GM23248 (cell line): ENCODE measurements at regions not wholly inside any gene's neighbourhood (a gene's known extent, or its start where the extent isn't known, plus 50 kb on each side); places are given as distances from the start of the nearest gene placed in this dataset.

ENCODE experiments used
- DNase-seq: peaks from one replicate; pipeline ENCODE4 v3.0.0-alpha.2; 2015
- H2AFZ ChIP-seq: fragments of 200-600 bp; sonication (generic); 2 replicates; pipeline ENCODE4 v1.6.1; 2016; ENCODE audit warnings: antibody characterized with exemption
- H3F3A ChIP-seq: fragments of 200-600 bp; sonication (generic); 2 replicates; pipeline ENCODE4 v1.6.1; 2016; ENCODE audit warnings: mild to moderate bottlenecking, antibody characterized with exemption, mixed run types; ENCODE audit not compliant: insufficient read depth
- H3K27ac ChIP-seq: fragments of 200-600 bp; sonication (generic); 2 replicates; pipeline ENCODE4 v1.5.1; 2016; ENCODE audit warnings: mild to moderate bottlenecking
- H3K27me3 ChIP-seq: fragments of 200-600 bp; sonication (generic); replicated peaks from 2 replicates; pipeline ENCODE4 v1.6.1; 2016; ENCODE audit warnings: mild to moderate bottlenecking; ENCODE audit not compliant: insufficient read depth
- H3K36me3 ChIP-seq: fragments of 200-600 bp; sonication (generic); 2 replicates; pipeline ENCODE4 v1.6.1; 2016; ENCODE audit warnings: low read depth, mild to moderate bottlenecking
- H3K4me1 ChIP-seq: fragments of 200-600 bp; sonication (generic); 2 replicates; pipeline ENCODE4 v1.6.1; 2016; ENCODE audit warnings: mild to moderate bottlenecking; ENCODE audit not compliant: insufficient read depth
- H3K4me2 ChIP-seq: fragments of 200-600 bp; sonication (generic); one replicate; pipeline ENCODE4 v1.6.1; 2016; ENCODE audit warnings: mild to moderate bottlenecking; ENCODE audit not compliant: unreplicated experiment
- H3K4me3 ChIP-seq: fragments of 200-600 bp; sonication (generic); 2 replicates; pipeline ENCODE4 v1.5.1; 2016; ENCODE audit warnings: mild to moderate bottlenecking
- H3K79me2 ChIP-seq: fragments of 200-600 bp; sonication (generic); 2 replicates; pipeline ENCODE4 v1.6.1; 2016; ENCODE audit warnings: mild to moderate bottlenecking; ENCODE audit not compliant: insufficient read depth
- H3K9ac ChIP-seq: fragments of 200-600 bp; sonication (generic); 2 replicates; pipeline ENCODE4 v1.6.1; 2016; ENCODE audit warnings: mild to moderate bottlenecking
- H3K9me2 ChIP-seq: fragments of 200-600 bp; sonication (generic); 2 replicates; pipeline ENCODE4 v1.6.1; 2016; ENCODE audit warnings: mixed run types, mild to moderate bottlenecking, moderate library complexity; ENCODE audit not compliant: insufficient read depth
- H3K9me3 ChIP-seq: fragments of 200-600 bp; sonication (generic); one replicate; pipeline ENCODE4 v1.6.1; 2017; ENCODE audit warnings: low read depth
- H4K20me1 ChIP-seq: fragments of 200-600 bp; sonication (generic); 2 replicates; pipeline ENCODE4 v1.6.0; 2016; ENCODE audit not compliant: insufficient read depth
- EZH2 ChIP-seq: fragments of 200-600 bp; sonication (generic); IDR thresholded peaks from 2 replicates; pipeline ENCODE4 v1.6.1; 2018; ENCODE audit warnings: antibody characterized with exemption, mild to moderate bottlenecking; ENCODE audit not compliant: insufficient read depth, poor library complexity, severe bottlenecking
- EZH2phosphoT487 ChIP-seq: fragments of 200-600 bp; sonication (generic); IDR thresholded peaks from 2 replicates; pipeline ENCODE4 v1.6.1; 2018; ENCODE audit warnings: antibody characterized with exemption, moderate library complexity, mild to moderate bottlenecking, low read depth; ENCODE audit not compliant: insufficient read depth
- WGBS, 2 experiments: methylation state at CpG; one replicate each; pipeline ENCODE4 v1.1.6; 2015 to 2017; ENCODE audit warnings: low lambda C conversion rate in 2 of 2, low coverage in 1 of 2; ENCODE audit errors: missing lambda C conversion rate in 2 of 2; 5-methylcytosine and 5-hydroxymethylcytosine counted together
- in situ Hi-C: fragments of 300-500 bp; cut with MboI; formaldehyde crosslinking; loops from 2 replicates; pipeline ENCODE4 v1.15.0; 2020

DNA sequence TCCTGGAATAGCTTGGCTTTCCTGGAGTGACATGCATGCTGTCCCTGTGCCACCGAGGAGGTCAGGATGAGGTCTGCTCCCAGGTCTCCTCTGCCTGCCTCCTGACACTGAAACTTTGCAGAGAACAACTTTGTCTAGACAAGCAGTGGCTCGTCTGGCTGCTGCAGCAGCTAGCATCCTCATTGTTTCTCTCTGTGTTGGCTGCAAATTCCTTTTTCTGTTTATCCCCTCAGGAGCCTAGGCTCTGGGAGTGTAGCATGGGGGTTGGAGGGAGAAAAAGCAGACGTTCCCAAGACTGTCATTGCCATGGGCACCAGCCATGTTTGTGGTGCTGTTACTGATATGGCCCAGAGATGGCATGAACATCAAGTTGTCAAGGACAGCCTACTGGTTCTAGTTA is 208.7 kb upstream of the LRIG1 start:
- TF ChIP-seq EZH2phosphoT487 (no peak), EZH2 (no peak)
- Histone ChIP-seq H3K27me3 (no peaks in the 10 kb centered on the region), H3K9ac (no peak overlapping the region), H3K27ac (no peak overlapping the region), H2AFZ (no peak overlapping the region), H3F3A (no peaks in the 10 kb centered on the region), H3K9me2 (no peaks in the 10 kb centered on the region), H3K9me3 (no peaks in the 10 kb centered on the region), H3K4me3 (no peak overlapping the region), H3K4me2 (no peak overlapping the region), H3K4me1 (no peaks in the 10 kb centered on the region), H3K36me3 (no peaks in the 10 kb centered on the region), H3K79me2 (no peaks in the 10 kb centered on the region), H4K20me1 (no peaks in the 10 kb centered on the region)
- WGBS, 2 experiments = 18 to 25% methylated on average over 3 of the region's 3 CpGs
- in situ Hi-C loops = no loop called here
- no peak for DNase-seq

DNA sequence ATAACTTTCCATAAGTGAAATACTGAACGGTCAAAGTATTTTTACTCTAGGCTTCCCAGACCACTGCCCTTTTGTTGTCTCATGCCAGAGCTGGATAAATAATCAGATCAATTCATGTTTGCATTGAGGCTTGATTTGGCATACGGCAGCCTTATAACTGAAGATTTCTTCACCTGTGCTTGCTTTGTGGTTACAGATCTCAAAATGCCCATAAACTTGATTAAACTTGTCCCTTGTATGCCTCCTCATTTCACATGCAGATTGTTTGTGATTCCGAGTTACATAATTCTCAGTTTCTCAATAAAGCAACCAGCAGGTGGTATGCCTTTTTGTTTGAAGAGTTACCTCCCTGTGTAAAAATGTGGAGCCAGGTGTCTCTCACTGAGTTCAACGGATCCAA is 211.4 kb upstream of the LRIG1 start:
- Histone ChIP-seq H3K27ac (no peak overlapping the region), H3K4me2 (no peak overlapping the region), H3K9me3 (no peaks in the 10 kb centered on the region), H3K9me2 (no peaks in the 10 kb centered on the region), H4K20me1 (no peaks in the 10 kb centered on the region), H3K9ac (no peak overlapping the region), H3K4me3 (no peak overlapping the region), H2AFZ (no peak overlapping the region), H3K4me1 (no peaks in the 10 kb centered on the region), H3K36me3 (no peaks in the 10 kb centered on the region), H3F3A (no peaks in the 10 kb centered on the region), H3K79me2 (no peaks in the 10 kb centered on the region), H3K27me3 (no peaks in the 10 kb centered on the region)
- WGBS, 2 experiments = 38 to 48% methylated on average over 4 of the region's 4 CpGs
- TF ChIP-seq EZH2phosphoT487 (no peak), EZH2 (no peak)
- in situ Hi-C loops = no loop called here
- no peak for DNase-seq

DNA sequence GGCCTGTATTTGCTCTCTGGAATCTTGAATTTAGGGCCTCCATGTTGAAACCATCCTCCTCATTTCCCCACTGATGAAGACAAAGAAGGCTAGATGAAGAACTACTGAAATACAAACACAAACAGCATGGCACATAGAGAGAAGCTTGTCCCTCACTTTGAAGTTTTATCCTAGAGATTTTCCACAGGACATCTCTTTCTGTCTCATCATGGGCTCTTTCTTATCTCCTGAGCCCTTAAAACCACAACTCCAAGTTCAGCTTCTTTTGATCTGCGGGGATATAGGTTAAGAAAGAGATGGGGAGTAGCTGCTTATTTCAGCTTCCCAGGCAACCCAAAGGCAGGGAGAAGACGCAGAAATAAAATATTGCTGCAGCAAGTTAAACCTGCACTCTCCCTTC is 213.1 kb upstream of the LRIG1 start:
- no peaks in the 10 kb centered on the region for H3F3A ChIP-seq
- TF ChIP-seq EZH2phosphoT487 (no peak), EZH2 (no peak)
- no peaks in the 10 kb centered on the region for H3K9me2 ChIP-seq
- no peaks in the 10 kb centered on the region for H3K36me3 ChIP-seq
- no peak for DNase-seq
- H3K27ac ChIP-seq = no peak overlapping the region
- H3K4me1 ChIP-seq = no peaks in the 10 kb centered on the region
- H3K9ac ChIP-seq = no peak overlapping the region
- no peaks in the 10 kb centered on the region for H3K9me3 ChIP-seq
- in situ Hi-C loops = no loop called here
- no peak overlapping the region for H2AFZ ChIP-seq
- H3K4me3 ChIP-seq = no peak overlapping the region
- no peak overlapping the region for H3K4me2 ChIP-seq
- WGBS, 2 experiments = 42% methylated on average over 2 of the region's 2 CpGs
- H4K20me1 ChIP-seq = no peaks in the 10 kb centered on the region
- H3K79me2 ChIP-seq = no peaks in the 10 kb centered on the region
- no peaks in the 10 kb centered on the region for H3K27me3 ChIP-seq

DNA sequence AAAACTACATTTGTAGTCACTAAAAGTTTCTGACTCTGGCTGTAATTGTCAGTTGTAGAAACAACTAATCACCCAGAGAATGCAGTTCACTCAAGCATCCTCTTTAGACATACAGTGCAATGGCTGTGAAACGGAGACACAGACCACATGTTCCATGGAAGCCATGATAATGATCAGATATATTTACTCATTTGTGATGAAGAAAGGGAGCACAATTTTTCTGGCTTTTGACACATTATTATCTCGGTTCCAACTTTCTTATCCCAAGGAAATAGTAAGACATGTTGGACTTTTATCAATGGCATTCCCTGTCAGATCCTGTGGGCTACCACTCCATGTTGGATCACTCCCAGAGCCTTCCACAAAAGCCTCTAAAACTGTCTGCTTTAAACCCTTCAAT is 215.0 kb upstream of the LRIG1 start:
- H3K9me3 ChIP-seq = no peaks in the 10 kb centered on the region
- TF ChIP-seq EZH2 (no peak), EZH2phosphoT487 (no peak)
- no peaks in the 10 kb centered on the region for H3K79me2 ChIP-seq
- no peaks in the 10 kb centered on the region for H3K36me3 ChIP-seq
- WGBS, 2 experiments = 65 to 73% methylated on average over 2 of the region's 2 CpGs
- H3F3A ChIP-seq = no peaks in the 10 kb centered on the region
- H3K9ac ChIP-seq = no peak overlapping the region
- no peak for DNase-seq
- no peaks in the 10 kb centered on the region for H3K27me3 ChIP-seq
- no peak overlapping the region for H2AFZ ChIP-seq
- H4K20me1 ChIP-seq = no peaks in the 10 kb centered on the region
- H3K4me2 ChIP-seq = no peak overlapping the region
- no peak overlapping the region for H3K4me3 ChIP-seq
- H3K9me2 ChIP-seq = no peaks in the 10 kb centered on the region
- in situ Hi-C loops = no loop called here
- H3K27ac ChIP-seq = no peak overlapping the region
- no peaks in the 10 kb centered on the region for H3K4me1 ChIP-seq

DNA sequence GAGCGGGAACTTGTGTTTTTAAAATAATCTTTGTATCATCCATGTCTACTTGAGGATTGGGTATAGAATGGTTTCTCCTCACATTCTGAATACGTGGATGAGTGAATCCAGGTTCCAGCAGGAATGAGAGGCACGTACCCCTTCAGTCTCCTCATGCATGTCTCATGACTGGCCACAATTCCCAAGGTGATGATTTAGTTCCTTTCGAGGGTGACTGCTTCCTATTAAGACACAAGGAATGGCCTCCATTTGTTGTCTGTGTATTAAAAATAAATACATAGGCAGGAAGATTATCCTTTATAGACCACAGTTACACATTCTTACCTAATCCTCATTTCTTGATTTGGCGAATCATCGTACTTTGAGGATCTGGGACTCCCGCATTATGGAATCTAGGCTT is 217.0 kb upstream of the LRIG1 start:
- H3K4me3 ChIP-seq = no peak overlapping the region
- H3K79me2 ChIP-seq = no peaks in the 10 kb centered on the region
- no peaks in the 10 kb centered on the region for H3K9me2 ChIP-seq
- in situ Hi-C loops = no loop called here
- 0 out of 2 replicates have a peak, but pooled peaks cover 6% of the 10 kb centered on the region for H3F3A ChIP-seq
- TF ChIP-seq EZH2phosphoT487 (no peak), EZH2 (no peak)
- H3K27ac ChIP-seq = no peak overlapping the region
- H3K9me3 ChIP-seq = no peaks in the 10 kb centered on the region
- no peak overlapping the region for H2AFZ ChIP-seq
- DNase-seq = no peak
- H4K20me1 ChIP-seq = no peaks in the 10 kb centered on the region
- WGBS, 2 experiments = 62 to 71% methylated on average over 7 of the region's 7 CpGs
- no peak overlapping the region for H3K9ac ChIP-seq
- no peaks in the 10 kb centered on the region for H3K27me3 ChIP-seq
- H3K36me3 ChIP-seq = no peaks in the 10 kb centered on the region
- H3K4me2 ChIP-seq = no peak overlapping the region
- H3K4me1 ChIP-seq = peaks cover 7% of the 10 kb centered on the region
